DND-41 (cell line): ENCODE measurements at regions not wholly inside any gene's neighbourhood (a gene's known extent, or its start where the extent isn't known, plus 50 kb on each side); places are given as distances from the start of the nearest gene placed in this dataset.

Experiments used
- CTCF ChIP-seq: IDR thresholded peaks from 2 replicates; pipeline ENCODE4 v1.5.1; 2012; ENCODE audit warnings: borderline replicate concordance, low read length, moderate library complexity, mild to moderate bottlenecking; ENCODE audit not compliant: poor library complexity, severe bottlenecking; ENCODE audit errors: extremely low read depth
- EZH2 ChIP-seq: IDR thresholded peaks from 3 replicates; pipeline ENCODE4 v1.6.1; 2012; ENCODE audit warnings: borderline replicate concordance, low read depth, mild to moderate bottlenecking, moderate library complexity, low read length, inconsistent platforms; ENCODE audit not compliant: severe bottlenecking

- TF ChIP-seq EZH2: no peak
- no peak for TF ChIP-seq CTCF
Observed at GRCh38 chr5:173835131-173835530, 53.0 kb upstream of the CPEB4 start.
